Kasumi-1 (cell line): ENCODE measurements at regions not wholly inside any gene's neighbourhood (a gene's known extent, or its start where the extent isn't known, plus 50 kb on each side); places are given as distances from the start of the nearest gene placed in this dataset.

Source experiments
- DNase-seq, 2 experiments: peaks; one replicate each; lab custom pipeline; 2025; lab: John Stamatoyannopoulos, UW

- no peak for DNase-seq
Measured at GRCh38 chr14:86625637-86626036, 1095.7 kb downstream of the FLRT2 start.

GRCh38 chr14:86619726-86620125 lies 1089.8 kb downstream of the FLRT2 start:
- no peak for DNase-seq

GRCh38 chr14:86613786-86614185 lies 1083.8 kb downstream of the FLRT2 start:
- no peak for DNase-seq

- no peak for DNase-seq
Measured at GRCh38 chr14:86613126-86613525, 1083.2 kb downstream of the FLRT2 start.

GRCh38 chr14:86604561-86604960 lies 1074.6 kb downstream of the FLRT2 start:
- DNase-seq: peak; percentile 53 to 85

- no peak for DNase-seq
Measured at GRCh38 chr14:86602263-86602662, 1072.3 kb downstream of the FLRT2 start.

GRCh38 chr14:86601813-86602212 lies 1071.9 kb downstream of the FLRT2 start:
- no peak for DNase-seq

- DNase-seq: no peak
Measured at GRCh38 chr14:86597279-86597678, 1067.3 kb downstream of the FLRT2 start.

GRCh38 chr14:86596024-86596423 lies 1066.1 kb downstream of the FLRT2 start:
- no peak for DNase-seq

- DNase-seq: no peak
Measured at GRCh38 chr14:86575141-86575540, 1045.2 kb downstream of the FLRT2 start.

- no peak for DNase-seq
Measured at GRCh38 chr14:86574778-86575129, 1044.8 kb downstream of the FLRT2 start.

GRCh38 chr14:86574051-86574777 lies 1044.3 kb downstream of the FLRT2 start:
- DNase-seq: no peak

GRCh38 chr14:86570371-86570770 lies 1040.4 kb downstream of the FLRT2 start:
- no peak for DNase-seq

GRCh38 chr14:86543521-86543920 lies 1013.6 kb downstream of the FLRT2 start:
- DNase-seq: no peak

- DNase-seq: no peak
Measured at GRCh38 chr14:86541972-86542371, 1012.0 kb downstream of the FLRT2 start.

- no peak for DNase-seq
Measured at GRCh38 chr14:86540636-86541247, 1010.8 kb downstream of the FLRT2 start.

- no peak for DNase-seq
Measured at GRCh38 chr14:86539361-86540070, 1009.6 kb downstream of the FLRT2 start.

- no peak for DNase-seq
Measured at GRCh38 chr14:86533834-86534233, 1003.9 kb downstream of the FLRT2 start.

GRCh38 chr14:86532219-86532618 lies 1002.3 kb downstream of the FLRT2 start:
- no peak for DNase-seq

- DNase-seq: no peak
Measured at GRCh38 chr14:86530457-86530856, 1000.5 kb downstream of the FLRT2 start.

GRCh38 chr14:86527312-86527711 lies 997.4 kb downstream of the FLRT2 start:
- DNase-seq: no peak

- no peak for DNase-seq
Measured at GRCh38 chr14:86525673-86526072, 995.7 kb downstream of the FLRT2 start.

GRCh38 chr14:86521843-86522242 lies 991.9 kb downstream of the FLRT2 start:
- no peak for DNase-seq
